B cell (primary cell): ENCODE measurements at regions not wholly inside any gene's neighbourhood (a gene's known extent, or its start where the extent isn't known, plus 50 kb on each side); places are given as distances from the start of the nearest gene placed in this dataset.

ENCODE experiments used
- ATAC-seq: fragments of 200-7000 bp; cut with Tn5 transposase; one replicate; pipeline ENCODE4 v1.10.0; 2021; ENCODE audit warnings: low read depth, mild to moderate bottlenecking, moderate number of reproducible peaks, moderate library complexity
- CTCF ChIA-PET: fragments of 350-600 bp; sonication (Branson Sonifier 250); formaldehyde crosslinking; loops from one replicate; lab custom pipeline; 2021; ENCODE audit warnings: antibody characterized with exemption, inconsistent platforms; lab: Charles Lee
- POLR2A ChIA-PET: fragments of 350-600 bp; sonication (Branson Sonifier 250); formaldehyde crosslinking; loops from one replicate; lab custom pipeline; 2021; ENCODE audit warnings: antibody characterized with exemption; lab: Charles Lee
- DNase-seq: peaks from one replicate; pipeline ENCODE4 v3.0.0; 2013
- H2AFZ ChIP-seq: 2 replicates; pipeline ENCODE4 v1.6.1; 2012; ENCODE audit warnings: mild to moderate bottlenecking, low read depth, low read length; ENCODE audit not compliant: insufficient read depth, poor library complexity, severe bottlenecking
- H3K27ac ChIP-seq, 2 donors: 1 replicate in 1 of 2; 2 replicates in 1 of 2; pipeline ENCODE4 v1.5.1; 2012 to 2013; ENCODE audit warnings: low read length in 2 of 2, mild to moderate bottlenecking in 2 of 2, moderate library complexity in 1 of 2
- H3K27me3 ChIP-seq, 4 experiments: fragments of 200-600 bp in 1 of 4; sonication (generic) in 1 of 4; replicated peaks in 1 of 4; 1 replicate in 2 of 4; 2 replicates in 2 of 4; pipeline versions ENCODE4 v1.6.1 to v1.7.0; 2013 to 2016; ENCODE audit warnings: low read length in 3 of 4, mild to moderate bottlenecking in 2 of 4, mixed read lengths in 1 of 4, moderate library complexity in 1 of 4; ENCODE audit not compliant: insufficient read depth in 4 of 4, control insufficient read depth in 3 of 4; ENCODE audit errors: control extremely low read depth in 1 of 4
- H3K36me3 ChIP-seq, 2 experiments: replicated peaks in 1 of 2; 1 replicate in 1 of 2; 2 replicates in 1 of 2; pipeline versions ENCODE4 v1.6.1 to v1.7.1; 2013; ENCODE audit warnings: low read length in 1 of 2; ENCODE audit not compliant: insufficient read depth in 2 of 2, control insufficient read depth in 1 of 2; ENCODE audit errors: control extremely low read depth in 1 of 2, extremely low read depth in 1 of 2
- H3K4me1 ChIP-seq, 2 donors: fragments of 200-600 bp in 1 of 2; sonication (generic) in 1 of 2; 1 replicate in 1 of 2; 2 replicates in 1 of 2; pipeline versions ENCODE4 v1.5.1 to v1.6.1; 2013 to 2017; ENCODE audit warnings: low read length in 2 of 2; ENCODE audit not compliant: control insufficient read depth in 2 of 2, insufficient read depth in 2 of 2
- H3K4me2 ChIP-seq: replicated peaks from 2 replicates; pipeline ENCODE3; 2012; ENCODE audit warnings: mild to moderate bottlenecking, low read depth, low read length; ENCODE audit not compliant: poor library complexity, severe bottlenecking
- H3K4me3 ChIP-seq, 5 experiments: fragments of 200-600 bp in 1 of 5; sonication (generic) in 1 of 5; 1 replicate in 3 of 5; 2 replicates in 2 of 5; pipeline versions ENCODE4 v1.5.1 to v1.7.0; 2011 to 2016; ENCODE audit warnings: low read length in 4 of 5, mild to moderate bottlenecking in 4 of 5, low read depth in 2 of 5, control low read depth in 1 of 5, moderate library complexity in 1 of 5; ENCODE audit not compliant: insufficient read depth in 1 of 5; ENCODE audit errors: control extremely low read depth in 1 of 5, extremely low read depth in 1 of 5
- H3K79me2 ChIP-seq: fragments of 200-600 bp; sonication (generic); one replicate; pipeline ENCODE4 v1.6.0; 2016; ENCODE audit warnings: low read length; ENCODE audit not compliant: control insufficient read depth, insufficient read depth
- H3K9ac ChIP-seq: fragments of 200-600 bp; sonication (generic); 2 replicates; pipeline ENCODE4 v1.6.1; 2017; ENCODE audit warnings: mild to moderate bottlenecking, low read length, moderate library complexity
- H3K9me3 ChIP-seq, 3 donors: one replicate each; pipeline versions ENCODE4 v1.6.1 to v1.7.1; 2013; ENCODE audit warnings: low read length in 2 of 3; ENCODE audit not compliant: control insufficient read depth in 2 of 3, insufficient read depth in 1 of 3; ENCODE audit errors: control extremely low read depth in 1 of 3
- H4K20me1 ChIP-seq: 2 replicates; pipeline ENCODE4 v1.6.0; 2012; ENCODE audit warnings: mild to moderate bottlenecking, low read length; ENCODE audit not compliant: insufficient read depth, control insufficient read depth, poor library complexity, severe bottlenecking
- H3K27ac Mint-ChIP-seq: one replicate; pipeline ENCODE4 v1.8.0; 2021; ENCODE audit warnings: mixed read lengths
- H3K27me3 Mint-ChIP-seq: one replicate; pipeline ENCODE4 v1.8.0; 2021; ENCODE audit warnings: mixed read lengths
- H3K4me1 Mint-ChIP-seq: one replicate; pipeline ENCODE4 v1.8.0; 2021; ENCODE audit warnings: mixed read lengths
- H3K4me3 Mint-ChIP-seq: one replicate; pipeline ENCODE4 v1.8.0; 2021; ENCODE audit warnings: mixed read lengths
- H3K9me3 Mint-ChIP-seq: one replicate; pipeline ENCODE4 v1.8.0; 2022; ENCODE audit warnings: mixed read lengths; ENCODE audit not compliant: insufficient read depth
- EZH2 ChIP-seq: IDR thresholded peaks from 2 replicates; pipeline ENCODE4 v1.6.1; 2012; ENCODE audit warnings: borderline replicate concordance, low read depth, mild to moderate bottlenecking, moderate library complexity, low read length; ENCODE audit not compliant: insufficient read depth, poor library complexity, severe bottlenecking
- WGBS: methylation state at CpG from one replicate; pipeline ENCODE4 v1.1.5; 2013; ENCODE audit warnings: missing lambda C conversion rate; ENCODE audit not compliant: insufficient coverage; 5-methylcytosine and 5-hydroxymethylcytosine counted together
- intact Hi-C: fragments of 100-400 bp; cut with micrococcal nuclease; formaldehyde crosslinking; loops from one replicate; pipeline ENCODE4 v1.10.0; 2022
- TF ChIP-seq, protein P1 (sequence below): fragments of 200-600 bp; IDR thresholded peaks from one replicate; pipeline ENCODE4 v1.8.0; 2022; ENCODE audit warnings: antibody characterized with exemption, mild to moderate bottlenecking

GRCh38 chr1:114258074-114258473, 104.4 kb upstream of the SYT6 start:
- Mint-ChIP-seq H3K4me1 (no peaks in the 10 kb centered on the region), H3K9me3 (no peaks in the 10 kb centered on the region), H3K27ac (no peak overlapping the region), H3K4me3 (no peak overlapping the region), H3K27me3 (peaks cover 18% of the 10 kb centered on the region)
- intact Hi-C loops = no loop called here
- Histone ChIP-seq H3K4me1 (no peaks in the 10 kb centered on the region), H3K79me2 (no peaks in the 10 kb centered on the region), H3K36me3 (no peaks in the 10 kb centered on the region), H3K4me2 (no peak overlapping the region), H4K20me1 (no peaks in the 10 kb centered on the region), H3K27me3 (peaks cover 0 to 9% (median 1%) of the 10 kb centered on the region in 4 experiments), H3K27ac (no peak overlapping the region), H3K9me3 (peaks cover 2% of the 10 kb centered on the region in 3 donors), H2AFZ (no peak overlapping the region), H3K4me3 (no peak overlapping the region), H3K9ac (no peak overlapping the region)
- DNase-seq = no peak
- WGBS = 80% methylated on average over 1 of the region's 3 CpGs
- TF ChIP-seq, protein P1, sequence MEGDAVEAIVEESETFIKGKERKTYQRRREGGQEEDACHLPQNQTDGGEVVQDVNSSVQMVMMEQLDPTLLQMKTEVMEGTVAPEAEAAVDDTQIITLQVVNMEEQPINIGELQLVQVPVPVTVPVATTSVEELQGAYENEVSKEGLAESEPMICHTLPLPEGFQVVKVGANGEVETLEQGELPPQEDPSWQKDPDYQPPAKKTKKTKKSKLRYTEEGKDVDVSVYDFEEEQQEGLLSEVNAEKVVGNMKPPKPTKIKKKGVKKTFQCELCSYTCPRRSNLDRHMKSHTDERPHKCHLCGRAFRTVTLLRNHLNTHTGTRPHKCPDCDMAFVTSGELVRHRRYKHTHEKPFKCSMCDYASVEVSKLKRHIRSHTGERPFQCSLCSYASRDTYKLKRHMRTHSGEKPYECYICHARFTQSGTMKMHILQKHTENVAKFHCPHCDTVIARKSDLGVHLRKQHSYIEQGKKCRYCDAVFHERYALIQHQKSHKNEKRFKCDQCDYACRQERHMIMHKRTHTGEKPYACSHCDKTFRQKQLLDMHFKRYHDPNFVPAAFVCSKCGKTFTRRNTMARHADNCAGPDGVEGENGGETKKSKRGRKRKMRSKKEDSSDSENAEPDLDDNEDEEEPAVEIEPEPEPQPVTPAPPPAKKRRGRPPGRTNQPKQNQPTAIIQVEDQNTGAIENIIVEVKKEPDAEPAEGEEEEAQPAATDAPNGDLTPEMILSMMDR = no peak
- no peak for TF ChIP-seq EZH2
- ChIA-PET POLR2A (no interaction called here), CTCF (no interaction called here)
- ATAC-seq = no peak

DNA sequence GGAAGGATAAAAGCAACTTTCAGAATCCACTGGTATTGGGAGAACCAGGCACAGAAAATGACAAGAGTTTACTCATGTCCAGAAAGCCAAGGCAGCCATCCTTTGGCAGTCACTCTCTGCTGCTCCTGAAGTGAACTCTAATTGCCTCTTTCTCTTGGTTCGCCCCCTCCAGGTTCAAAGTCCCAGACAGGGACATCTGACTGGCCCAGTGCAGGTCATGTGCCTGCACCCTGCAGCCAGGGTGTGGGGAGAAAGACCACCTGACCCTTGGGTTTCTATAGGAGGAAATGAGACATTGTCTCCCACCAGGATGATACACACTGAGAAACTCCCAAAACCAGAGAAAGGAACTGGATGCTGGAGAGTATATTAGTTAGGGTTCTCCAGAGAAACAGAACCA, 103.9 kb upstream of the SYT6 start:
- ATAC-seq (no peak), DNase-seq (no peak)
- no peaks in the 10 kb centered on the region for H3K79me2 ChIP-seq
- Mint-ChIP-seq H3K9me3 (no peaks in the 10 kb centered on the region), H3K4me1 (no peaks in the 10 kb centered on the region), H3K27ac (no peak overlapping the region), H3K27me3 (peaks cover 18% of the 10 kb centered on the region), H3K4me3 (no peak overlapping the region)
- H3K4me3 ChIP-seq = no peak overlapping the region
- no peaks in the 10 kb centered on the region for H4K20me1 ChIP-seq
- WGBS = no CpG with 5 or more reads among the region's 1 CpG
- H3K27ac ChIP-seq = no peak overlapping the region
- no peak overlapping the region for H3K9ac ChIP-seq
- ChIA-PET POLR2A (no interaction called here), CTCF (no interaction called here)
- H2AFZ ChIP-seq = no peak overlapping the region
- no peak for TF ChIP-seq EZH2
- TF ChIP-seq, protein P1 = no peak
- peaks cover 0 to 9% (median 0%) of the 10 kb centered on the region in 4 experiments for H3K27me3 ChIP-seq
- no peaks in the 10 kb centered on the region for H3K4me1 ChIP-seq
- H3K4me2 ChIP-seq = no peak overlapping the region
- intact Hi-C loops = no loop called here
- H3K36me3 ChIP-seq = no peaks in the 10 kb centered on the region
- H3K9me3 ChIP-seq = peaks cover 2% of the 10 kb centered on the region in 3 donors
